ENCODE measurements at regions not wholly inside any gene's neighbourhood (a gene's known extent, or its start where the extent isn't known, plus 50 kb on each side); places are given as distances from the start of the nearest gene placed in this dataset.
"Not testable (repeated sequence)": the region's sequence is repeated elsewhere in the genome, so short reads cannot be mapped to it uniquely, and the experiment has no call there.

DNA sequence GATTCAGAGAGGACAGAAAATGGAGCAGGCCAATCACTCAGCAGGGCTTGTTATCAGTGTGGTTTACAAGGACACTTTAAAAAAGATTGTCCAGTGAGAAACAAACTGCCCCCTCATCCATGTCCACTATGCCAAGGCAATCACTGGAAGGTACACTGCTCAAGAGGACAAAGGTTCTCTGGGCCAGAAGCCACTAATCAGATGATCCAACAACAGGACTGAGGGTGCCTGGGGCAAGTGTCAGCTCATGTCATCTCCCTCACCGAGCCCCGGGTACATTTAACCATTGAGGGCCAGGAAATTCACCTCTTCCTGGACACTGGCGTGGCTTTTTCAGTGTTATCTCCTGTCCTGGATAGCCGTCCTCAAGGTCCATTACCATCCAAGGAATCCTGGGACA, 513.7 kb upstream of the EPHA6 start:
- intact Hi-C loops (cut with micrococcal nuclease): no loop called here
- DNase-seq (no peak), ATAC-seq (no peak)

DNA sequence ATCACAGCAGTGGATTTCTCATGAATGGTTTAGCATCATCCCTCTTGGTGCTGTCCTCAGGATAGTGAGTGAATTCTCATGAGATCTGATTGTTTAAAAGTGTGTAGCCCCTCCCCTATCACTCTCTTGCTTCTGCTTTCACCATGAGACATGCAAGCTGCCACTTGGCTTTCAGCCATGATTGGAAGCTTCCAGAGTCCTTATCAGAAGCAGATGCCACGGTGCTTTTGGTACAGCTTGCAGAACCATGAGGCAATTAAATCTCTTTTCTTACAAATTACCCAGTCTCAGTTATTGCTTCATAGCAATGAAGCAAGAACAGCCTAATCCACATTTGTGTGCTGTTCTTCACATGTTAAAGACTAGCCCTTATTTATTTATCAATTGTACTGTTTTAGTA, 495.2 kb upstream of the EPHA6 start:
- DNase-seq (no peak), ATAC-seq (no peak)
- intact Hi-C loops (cut with micrococcal nuclease): no loop called here

DNA sequence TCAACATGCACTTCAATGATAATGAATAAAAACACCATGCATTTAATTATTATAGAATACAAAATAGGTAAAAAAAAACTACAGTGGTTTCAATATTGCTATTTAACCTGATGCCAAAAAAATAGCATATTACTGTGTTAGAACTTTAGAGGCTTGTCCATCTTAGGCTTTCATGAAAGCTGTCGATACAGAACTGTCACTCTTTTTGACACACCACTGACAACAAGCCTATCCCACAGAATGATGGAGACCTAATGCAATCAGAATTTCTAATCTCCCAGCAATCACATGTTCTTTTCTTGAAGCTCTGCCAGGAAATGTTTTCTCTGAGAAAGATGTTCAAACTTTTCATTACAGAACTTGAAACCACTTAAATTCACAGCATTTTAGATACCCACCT, 490.3 kb upstream of the EPHA6 start:
- DNase-seq: no peak
- no peak for ATAC-seq
- intact Hi-C loops (cut with micrococcal nuclease): no loop called here

DNA sequence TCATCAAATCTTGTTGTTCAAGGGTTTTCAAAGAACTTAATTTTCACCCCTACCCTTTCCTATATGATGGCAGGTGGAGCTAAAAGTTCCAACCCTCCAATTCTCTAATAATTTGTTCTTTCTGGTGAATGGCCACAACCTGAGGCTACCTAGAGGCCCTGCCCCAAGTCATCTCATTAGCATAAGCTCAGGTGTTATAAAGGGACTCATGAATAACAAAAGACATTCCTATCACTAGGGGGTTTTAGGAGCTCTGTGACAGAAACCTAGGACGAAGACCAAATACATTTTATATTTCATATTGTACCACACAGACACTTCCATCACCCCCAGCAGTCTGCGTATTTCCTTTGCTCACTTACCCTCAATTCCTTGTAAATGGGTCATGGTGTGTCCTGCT, 483.6 kb upstream of the EPHA6 start:
- intact Hi-C loops (cut with micrococcal nuclease): no loop called here
- ATAC-seq (no peak), DNase-seq (no peak)

DNA sequence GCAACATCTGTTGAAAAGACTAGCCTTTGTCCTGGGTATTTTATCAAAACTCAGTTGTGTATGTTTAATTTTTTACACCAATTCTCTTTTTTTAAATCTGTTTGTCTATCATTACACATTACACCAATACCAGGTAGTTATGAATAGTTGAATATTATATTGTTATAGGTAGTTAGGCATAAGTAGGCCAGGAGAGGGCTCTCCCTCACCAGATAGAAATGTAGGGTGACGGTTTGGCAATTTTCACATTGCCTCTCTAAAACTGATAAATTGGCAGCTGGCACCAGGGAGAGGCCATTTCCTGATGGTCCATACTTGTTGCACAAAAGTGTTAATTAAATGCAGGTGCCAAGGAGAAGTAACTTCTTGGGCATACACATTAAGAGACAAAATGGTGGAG, 483.1 kb upstream of the EPHA6 start:
- intact Hi-C loops (cut with micrococcal nuclease): no loop called here
- DNase-seq: no peak
- ATAC-seq: no peak

DNA sequence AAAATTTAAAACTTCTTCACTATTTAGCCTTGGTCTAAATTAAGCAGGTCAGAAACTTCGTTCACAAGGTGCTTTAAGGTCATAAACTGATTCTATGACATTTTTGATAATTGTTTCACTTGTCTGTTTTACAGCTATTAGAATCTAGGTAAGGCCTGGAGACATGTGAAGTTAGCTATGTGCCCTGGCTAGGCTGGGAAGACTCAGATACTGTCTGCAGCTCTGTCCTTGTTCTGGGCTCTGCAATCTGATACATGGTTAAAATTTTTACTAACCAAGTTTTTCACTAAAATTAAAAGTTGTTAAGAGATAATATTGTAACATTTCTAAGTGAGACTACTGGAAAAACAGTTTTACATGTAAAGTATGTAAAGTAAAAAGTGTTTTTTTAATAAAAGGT, 479.6 kb upstream of the EPHA6 start:
- no peak for ATAC-seq
- intact Hi-C loops (cut with micrococcal nuclease): no loop called here
- no peak for DNase-seq

DNA sequence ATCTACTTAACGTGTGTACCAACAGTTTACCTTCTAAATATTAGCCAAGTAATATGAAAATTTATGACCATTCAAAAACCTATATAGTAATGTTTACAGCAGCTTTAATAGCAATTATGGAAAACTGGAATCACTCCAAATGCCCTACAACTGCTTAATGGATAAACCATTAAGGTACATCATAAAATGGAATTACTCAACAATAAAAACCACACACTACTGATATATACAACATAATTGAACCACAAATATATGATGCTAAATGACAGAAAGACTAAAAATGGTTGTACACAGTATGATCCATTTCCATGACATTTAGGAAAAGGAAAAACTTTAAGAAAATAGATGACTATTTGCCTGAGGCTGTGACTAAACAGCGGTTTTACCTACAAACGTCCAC, 467.1 kb upstream of the EPHA6 start:
- DNase-seq (no peak), ATAC-seq (no peak)
- intact Hi-C loops (cut with micrococcal nuclease): no loop called here

DNA sequence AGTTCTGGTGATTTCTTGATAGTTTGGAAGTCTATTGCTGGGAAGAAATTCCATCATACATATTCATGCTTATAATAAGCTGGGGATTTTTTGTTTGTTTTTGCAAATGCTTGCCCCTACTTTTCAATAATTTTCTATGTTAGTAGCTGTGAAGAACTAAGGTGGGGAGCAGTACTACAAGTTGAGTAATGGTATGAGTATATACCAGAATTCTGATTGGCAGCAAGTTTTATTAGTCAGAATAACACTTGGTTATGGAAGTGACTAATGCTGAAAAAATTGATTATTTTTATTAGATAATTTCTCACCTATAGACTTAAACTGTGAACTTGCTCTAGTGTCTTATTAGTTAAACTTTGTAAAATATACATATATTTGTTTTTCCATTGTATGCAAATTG, 462.8 kb upstream of the EPHA6 start:
- ATAC-seq; DNase-seq; intact Hi-C loops (cut with micrococcal nuclease): not testable (repeated sequence)

DNA sequence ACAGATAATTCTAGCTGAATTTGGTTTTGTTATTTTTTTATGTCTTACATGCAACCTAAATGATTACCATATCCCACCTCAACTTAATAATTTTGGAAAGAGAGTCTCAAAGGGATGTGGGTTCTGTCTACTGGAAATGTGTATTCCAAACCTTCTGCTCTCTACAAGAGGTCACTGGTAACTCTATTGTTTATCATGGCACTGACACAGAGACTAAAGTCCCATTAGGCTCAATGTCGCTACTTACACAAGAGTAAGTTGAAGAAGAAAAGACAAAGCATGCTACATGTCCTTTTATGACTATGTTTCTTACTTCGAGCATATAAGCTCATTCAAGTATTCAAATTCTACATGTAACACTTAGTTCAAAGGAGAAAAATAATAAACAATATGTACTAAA, 460.3 kb upstream of the EPHA6 start:
- no peak for ATAC-seq
- no peak for DNase-seq
- intact Hi-C loops (cut with micrococcal nuclease): no loop called here

DNA sequence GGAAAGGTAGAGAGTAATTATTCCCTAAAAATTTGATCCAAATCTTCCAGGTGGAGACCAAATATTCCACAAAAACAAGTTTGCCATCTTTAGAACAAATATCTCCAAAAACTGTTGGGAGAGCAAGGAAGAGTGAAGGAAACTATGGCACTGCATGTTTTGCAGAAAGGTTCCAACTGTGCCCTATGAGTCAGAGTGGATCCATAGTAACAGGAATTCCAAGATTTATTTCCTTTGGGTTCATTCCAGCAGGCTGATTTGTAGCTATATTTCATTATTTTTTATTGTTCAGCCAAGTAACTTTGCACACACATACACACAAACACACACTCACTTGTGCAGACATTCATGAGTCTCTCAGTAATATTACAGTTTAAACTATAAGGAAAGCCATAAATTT, 459.7 kb upstream of the EPHA6 start:
- ATAC-seq: no peak
- intact Hi-C loops (cut with micrococcal nuclease): no loop called here
- no peak for DNase-seq

DNA sequence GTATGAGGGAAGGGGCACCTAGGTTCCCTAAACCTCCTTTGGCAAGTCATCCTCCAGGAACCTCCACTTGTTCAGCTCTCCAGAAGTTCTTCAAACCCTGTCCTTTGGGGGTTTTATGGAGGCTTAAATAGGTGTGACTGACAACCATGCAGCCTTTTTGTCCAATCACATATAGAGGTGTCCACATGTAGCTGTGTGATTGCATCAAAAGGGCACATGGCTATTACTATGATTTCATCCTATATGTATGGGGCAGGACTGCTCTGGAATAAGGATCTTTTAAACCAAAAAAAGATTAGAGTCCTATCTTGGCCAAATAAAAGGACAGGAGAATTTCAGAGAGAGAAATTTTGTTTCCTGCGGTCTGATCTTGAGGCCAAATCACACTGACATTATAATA, 453.2 kb upstream of the EPHA6 start:
- DNase-seq: no peak
- ATAC-seq: no peak
- intact Hi-C loops (cut with micrococcal nuclease): no loop called here

DNA sequence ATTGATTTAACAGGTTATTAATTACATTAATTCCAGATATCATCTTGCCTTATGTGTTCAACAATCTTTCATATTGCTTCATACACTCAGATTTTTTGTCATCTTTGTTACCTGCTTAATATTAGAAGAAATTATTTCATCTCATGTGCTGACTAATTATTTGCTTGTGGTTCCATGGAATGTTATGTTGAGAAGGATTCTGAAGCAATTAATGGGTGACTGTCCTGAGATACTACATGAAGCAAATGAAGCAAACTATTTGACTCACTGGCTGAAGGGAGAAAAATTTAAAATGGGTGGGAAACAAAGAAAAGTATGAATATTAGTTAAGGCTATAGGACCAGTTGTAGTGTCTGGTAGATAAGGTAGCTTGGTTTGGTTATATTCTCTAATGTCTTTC, 443.8 kb upstream of the EPHA6 start:
- no peak for DNase-seq
- no peak for ATAC-seq
- intact Hi-C loops (cut with micrococcal nuclease): no loop called here

DNA sequence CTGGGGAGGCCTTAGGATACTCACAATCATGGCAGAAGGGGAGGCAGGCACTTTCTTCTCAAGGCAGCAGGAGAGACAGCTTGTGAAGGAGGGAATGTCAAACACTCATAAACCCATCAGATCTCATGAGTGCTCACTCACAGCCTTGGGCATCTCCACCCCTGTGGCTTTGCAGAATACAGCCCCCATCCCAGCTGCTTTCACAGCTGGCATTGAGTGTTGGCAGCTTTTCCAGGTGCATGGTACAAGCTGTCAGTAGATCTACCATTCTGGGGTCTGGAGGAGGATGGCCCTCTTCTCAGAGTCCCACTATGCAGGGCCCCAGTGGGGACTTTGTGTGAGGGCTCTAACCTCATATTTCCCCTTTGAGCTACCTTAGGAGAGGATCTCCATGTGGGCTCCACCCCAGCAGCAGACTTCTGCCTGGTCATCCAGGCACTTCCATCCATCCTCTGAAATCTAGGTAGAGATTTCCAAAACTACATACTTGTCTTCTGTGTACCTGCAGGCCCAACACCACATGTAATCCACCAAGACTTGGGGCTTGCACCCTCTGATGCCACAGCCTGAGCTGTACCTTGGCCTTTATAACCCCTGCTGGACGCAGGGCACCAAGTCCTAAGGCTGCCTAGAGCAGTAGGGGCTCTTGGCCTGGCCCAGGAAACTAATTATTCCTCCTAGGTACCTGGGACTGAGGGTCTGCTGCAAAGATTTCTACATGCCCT, 404.2 kb upstream of the EPHA6 start:
- intact Hi-C loops (cut with micrococcal nuclease): no loop called here
- DNase-seq (no peak), ATAC-seq (no peak)

DNA sequence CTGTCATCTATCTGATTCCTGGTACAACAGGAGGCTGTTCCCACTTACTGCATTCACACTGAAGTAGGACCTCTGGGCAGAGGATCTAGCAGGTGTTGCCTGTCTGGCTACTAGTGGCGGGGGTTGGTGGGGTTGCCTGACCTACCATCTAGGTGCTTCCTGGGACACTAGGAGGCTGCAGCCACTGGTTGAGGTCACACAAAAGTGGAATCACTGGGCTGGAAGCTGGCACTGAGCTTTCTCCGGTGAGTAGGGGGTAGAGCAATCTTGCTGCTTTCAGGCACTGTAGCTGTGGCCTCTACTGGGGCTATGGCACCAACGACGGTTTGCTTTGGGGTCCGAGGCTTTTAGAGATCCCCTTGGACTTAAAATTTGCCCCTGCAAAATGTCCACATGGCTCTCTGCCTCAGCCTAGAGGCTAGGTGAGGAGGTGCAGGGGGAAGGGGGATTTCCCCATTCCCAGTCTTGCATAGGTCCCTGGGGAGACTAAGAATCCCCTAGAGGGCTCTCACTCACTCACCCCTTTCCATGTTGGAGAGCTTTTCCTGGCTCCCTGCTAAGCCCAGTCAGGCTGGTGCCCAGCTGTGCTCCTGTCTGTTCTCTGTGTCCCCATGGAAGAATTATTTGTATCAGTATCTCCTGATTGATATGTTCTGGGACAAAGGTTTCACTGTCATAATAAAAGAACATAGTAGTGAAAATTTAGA, 397.7 kb upstream of the EPHA6 start:
- DNase-seq (no peak), ATAC-seq (no peak)
- intact Hi-C loops (cut with micrococcal nuclease): no loop called here

DNA sequence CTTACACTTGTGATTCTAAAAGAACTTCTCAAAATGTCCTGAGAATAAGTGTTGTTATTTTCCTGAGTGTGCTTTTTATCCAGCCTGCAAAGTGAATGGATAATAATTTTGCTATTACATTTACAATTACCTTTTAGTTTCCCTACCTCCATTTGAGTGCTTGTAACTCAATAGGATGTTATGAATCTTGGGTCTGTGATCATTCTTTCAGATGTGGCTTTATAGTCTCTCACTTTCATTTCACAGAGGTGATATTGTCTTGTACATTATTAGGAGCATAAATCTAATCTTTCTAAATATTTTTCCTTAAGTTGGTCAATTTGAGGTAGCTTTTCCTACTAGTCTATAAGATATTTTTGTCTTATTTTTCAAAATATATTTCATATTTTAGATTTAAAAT, 386.3 kb upstream of the EPHA6 start:
- no peak for DNase-seq
- intact Hi-C loops (cut with micrococcal nuclease): no loop called here

DNA sequence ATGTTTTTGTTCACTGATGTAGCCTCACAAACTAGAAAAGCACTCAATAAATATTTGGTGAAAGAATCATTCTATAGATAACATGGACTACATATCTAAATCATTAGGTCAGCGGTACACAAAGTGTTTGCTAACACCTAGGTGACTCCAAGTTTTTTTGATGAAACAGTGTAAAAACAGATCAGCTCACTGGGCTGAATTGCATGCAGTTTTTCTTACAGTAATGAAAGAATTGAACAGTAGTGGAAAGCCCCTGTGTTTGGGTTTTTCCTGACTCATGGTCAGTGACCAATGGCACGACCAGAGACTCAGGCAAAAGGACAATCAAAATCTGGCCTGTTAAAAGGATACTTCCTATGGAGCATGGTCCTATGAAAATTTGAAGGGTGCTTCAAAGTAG, 384.3 kb upstream of the EPHA6 start:
- DNase-seq (no peak), ATAC-seq (no peak)
- intact Hi-C loops (cut with micrococcal nuclease): no loop called here

More for the DNA sequence above, 386.3 kb upstream of the EPHA6 start:
- ATAC-seq: no peak

DNA sequence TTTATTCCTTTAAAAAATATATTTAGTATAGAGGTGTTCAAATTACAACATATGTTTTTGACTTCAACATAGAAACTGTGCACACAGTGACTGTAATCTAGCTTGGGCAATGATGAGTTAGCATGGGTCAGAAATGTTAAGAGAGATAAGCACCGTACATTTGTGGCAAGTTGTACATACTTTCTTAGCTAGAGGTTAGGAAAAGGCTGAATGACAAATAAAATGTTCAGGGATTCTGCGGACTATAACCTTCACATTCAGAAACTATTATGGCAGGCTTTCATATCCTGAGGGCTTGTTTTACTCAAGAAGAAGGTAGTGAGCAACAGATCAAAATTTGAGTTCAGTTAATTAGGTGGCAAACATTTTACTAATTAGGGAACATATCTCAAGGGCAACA, 379.7 kb upstream of the EPHA6 start:
- no peak for ATAC-seq

DNA sequence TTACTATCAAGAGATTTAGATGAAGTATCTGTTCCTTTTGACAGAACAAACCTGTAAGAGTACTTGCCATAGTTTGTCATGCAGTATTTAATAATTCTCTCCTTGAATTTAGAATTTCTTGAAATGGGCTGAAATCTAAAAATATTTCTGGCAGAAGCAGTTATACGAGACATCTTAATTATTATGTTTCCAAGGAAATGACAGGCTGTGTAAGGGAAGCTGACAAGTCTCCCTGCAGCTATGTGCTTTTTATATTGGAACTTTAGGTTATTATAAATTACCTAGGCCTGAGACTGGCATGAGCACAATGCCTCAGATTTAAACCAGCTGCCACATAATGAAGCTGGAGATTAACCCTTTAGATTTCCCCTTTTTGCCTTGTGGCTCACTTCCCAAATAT, 365.0 kb upstream of the EPHA6 start:
- intact Hi-C loops (cut with micrococcal nuclease): no loop called here
- DNase-seq (no peak), ATAC-seq (no peak)

More for the DNA sequence above, 379.7 kb upstream of the EPHA6 start:
- intact Hi-C loops (cut with micrococcal nuclease): no loop called here
- no peak for DNase-seq

DNA sequence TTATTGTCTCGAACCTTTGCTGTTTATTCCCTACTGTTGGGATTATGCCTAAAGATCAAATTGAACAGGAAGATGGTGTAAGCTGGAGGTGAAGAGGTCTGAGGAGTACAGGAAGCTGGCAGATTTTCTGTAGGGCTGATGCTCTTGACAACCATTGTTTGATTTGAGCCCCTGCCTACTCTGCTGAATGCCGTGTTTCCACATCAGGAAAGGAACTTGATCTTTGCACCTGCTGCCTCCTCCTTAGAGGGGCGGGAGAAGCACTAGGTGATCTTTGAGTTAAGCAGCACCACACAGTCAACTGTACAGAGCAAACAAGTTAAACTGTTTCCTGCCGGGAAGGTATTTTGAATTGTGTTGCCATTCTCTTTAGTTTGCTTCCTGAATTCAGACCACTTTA, 364.6 kb upstream of the EPHA6 start:
- ATAC-seq (no peak), DNase-seq (no peak)
- intact Hi-C loops (cut with micrococcal nuclease): no loop called here

DNA sequence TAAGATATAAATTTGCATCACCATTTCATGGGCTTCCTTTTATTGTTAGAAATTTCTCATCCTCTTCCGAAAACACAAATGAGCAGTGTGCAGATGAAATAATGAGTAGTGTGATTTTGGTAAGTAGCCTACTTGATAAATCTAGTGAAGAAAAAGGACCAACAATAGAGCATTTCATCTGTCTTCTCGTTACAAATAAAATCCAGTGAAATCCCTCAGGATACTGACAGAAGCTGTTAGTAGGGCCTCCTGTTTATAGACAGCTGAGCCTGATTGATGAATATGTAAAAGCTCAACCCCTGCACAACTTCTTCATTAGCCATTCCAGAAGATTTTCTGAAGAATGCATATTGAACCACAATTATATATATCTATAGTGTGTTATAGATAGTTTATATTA, 363.7 kb upstream of the EPHA6 start:
- intact Hi-C loops (cut with micrococcal nuclease): no loop called here
- no peak for DNase-seq
- ATAC-seq: no peak

DNA sequence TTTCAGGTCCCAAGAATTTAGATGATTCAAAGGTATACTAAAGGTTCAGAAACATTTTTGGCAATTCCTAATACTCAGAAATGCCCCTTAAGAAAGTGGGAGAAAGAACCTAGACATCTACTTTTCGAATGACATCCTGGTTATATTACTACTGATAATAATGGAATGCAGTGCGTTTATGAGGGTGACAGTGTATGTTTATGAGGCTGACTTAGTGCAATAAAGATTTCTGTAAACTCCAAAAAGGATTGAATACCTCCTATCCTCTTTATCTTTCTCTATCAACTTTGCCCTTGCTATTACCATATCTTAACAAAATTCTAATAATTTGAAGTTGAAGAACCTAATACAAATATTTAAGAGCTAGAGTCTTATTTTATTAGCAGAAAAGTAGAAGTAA, 348.9 kb upstream of the EPHA6 start:
- DNase-seq: no peak
- intact Hi-C loops (cut with micrococcal nuclease): no loop called here
- no peak for ATAC-seq
